ENCODE measurements at regions not wholly inside any gene's neighbourhood (a gene's known extent, or its start where the extent isn't known, plus 50 kb on each side); places are given as distances from the start of the nearest gene placed in this dataset.

GRCh38 chr7:118368958-118369357 is 144.5 kb downstream of the ANKRD7 start:
- no peak for DNase-seq (ENCODE audit: low read depth)
- Histone ChIP-seq H3K36me3 (ENCODE audit: control insufficient read depth, insufficient read depth, low read length) (no peaks in the 10 kb centered on the region), H3K4me3 (ENCODE audit: low read depth, low read length) (no peak overlapping the region), H3K27me3 (ENCODE audit: control insufficient read depth, insufficient read depth, low read length) (no peaks in the 10 kb centered on the region)
- no peak for TF ChIP-seq CTCF (IDR thresholded peaks at IDR 0.05; ENCODE audit: insufficient read depth, low read length, poor library complexity, severe bottlenecking)

GRCh38 chr7:118369987-118370386 is 145.5 kb downstream of the ANKRD7 start:
- H3K36me3 ChIP-seq (ENCODE audit: control insufficient read depth, insufficient read depth, low read length) = no peaks in the 10 kb centered on the region
- H3K27me3 ChIP-seq (ENCODE audit: control insufficient read depth, insufficient read depth, low read length) = no peaks in the 10 kb centered on the region
- DNase-seq (ENCODE audit: low read depth) = no peak
- H3K4me3 ChIP-seq (ENCODE audit: low read depth, low read length) = no peak overlapping the region
- no peak for TF ChIP-seq CTCF (IDR thresholded peaks at IDR 0.05; ENCODE audit: insufficient read depth, low read length, poor library complexity, severe bottlenecking)

- Histone ChIP-seq H3K27me3 (ENCODE audit: control insufficient read depth, insufficient read depth, low read length) (no peaks in the 10 kb centered on the region), H3K36me3 (ENCODE audit: control insufficient read depth, insufficient read depth, low read length) (no peaks in the 10 kb centered on the region), H3K4me3 (ENCODE audit: low read depth, low read length) (no peak overlapping the region)
- no peak for TF ChIP-seq CTCF (IDR thresholded peaks at IDR 0.05; ENCODE audit: insufficient read depth, low read length, poor library complexity, severe bottlenecking)
- DNase-seq (ENCODE audit: low read depth) = no peak
Observed at GRCh38 chr7:118372530-118372929, 148.0 kb downstream of the ANKRD7 start.

- Histone ChIP-seq H3K36me3 (ENCODE audit: control insufficient read depth, insufficient read depth, low read length) (no peaks in the 10 kb centered on the region), H3K27me3 (ENCODE audit: control insufficient read depth, insufficient read depth, low read length) (no peaks in the 10 kb centered on the region)
- no peak for TF ChIP-seq CTCF (IDR thresholded peaks at IDR 0.05; ENCODE audit: insufficient read depth, low read length, poor library complexity, severe bottlenecking)
Observed at GRCh38 chr7:118389629-118390028, 165.1 kb downstream of the ANKRD7 start.

GRCh38 chr7:118404211-118404610 is 179.7 kb downstream of the ANKRD7 start:
- no peaks in the 10 kb centered on the region for H3K27me3 ChIP-seq (ENCODE audit: control insufficient read depth, insufficient read depth, low read length)
- DNase-seq (ENCODE audit: low read depth) = no peak
- H3K36me3 ChIP-seq (ENCODE audit: control insufficient read depth, insufficient read depth, low read length) = no peaks in the 10 kb centered on the region
- no peak overlapping the region for H3K4me3 ChIP-seq (ENCODE audit: low read depth, low read length)
- no peak for TF ChIP-seq CTCF (IDR thresholded peaks at IDR 0.05; ENCODE audit: insufficient read depth, low read length, poor library complexity, severe bottlenecking)

More at GRCh38 chr7:118389629-118390028, 165.1 kb downstream of the ANKRD7 start:
- no peak overlapping the region for H3K4me3 ChIP-seq (ENCODE audit: low read depth, low read length)
- no peak for DNase-seq (ENCODE audit: low read depth)

- Histone ChIP-seq H3K27me3 (ENCODE audit: control insufficient read depth, insufficient read depth, low read length) (no peaks in the 10 kb centered on the region), H3K4me3 (ENCODE audit: low read depth, low read length) (no peak overlapping the region), H3K36me3 (ENCODE audit: control insufficient read depth, insufficient read depth, low read length) (no peaks in the 10 kb centered on the region)
- no peak for TF ChIP-seq CTCF (IDR thresholded peaks at IDR 0.05; ENCODE audit: insufficient read depth, low read length, poor library complexity, severe bottlenecking)
- DNase-seq (ENCODE audit: low read depth) = no peak
Observed at GRCh38 chr7:118418433-118418832, 193.9 kb downstream of the ANKRD7 start.
